Keratinocyte (primary cell): ENCODE measurements at regions not wholly inside any gene's neighbourhood (a gene's known extent, or its start where the extent isn't known, plus 50 kb on each side); places are given as distances from the start of the nearest gene placed in this dataset.

ENCODE experiments used
- DNase-seq: peaks from one replicate; pipeline ENCODE4 v3.0.0-alpha.2; 2011; ENCODE audit warnings: low read depth, missing footprints, low spot score
- FAIRE-seq: peaks from 2 replicates; lab custom pipeline; 2011; peaks lifted over from hg19 to GRCh38; lab: Jason Lieb, UNC
- H2AFZ ChIP-seq: 2 replicates; pipeline ENCODE4 v1.6.0; 2012; ENCODE audit warnings: low read length, control low read depth, inconsistent platforms; ENCODE audit not compliant: control insufficient read depth
- H3K27ac ChIP-seq: 2 replicates; pipeline ENCODE4 v1.5.1; 2011; ENCODE audit warnings: low read length; ENCODE audit not compliant: control insufficient read depth, insufficient read depth
- H3K27me3 ChIP-seq: 3 replicates; pipeline ENCODE4 v1.6.0; 2011; ENCODE audit warnings: low read length; ENCODE audit not compliant: control insufficient read depth, insufficient read depth; ENCODE audit errors: extremely low read depth
- H3K36me3 ChIP-seq, 2 experiments: 2 replicates in 1 of 2; 3 replicates in 1 of 2; pipeline ENCODE4 v1.5.1; 2011; ENCODE audit warnings: low read length in 2 of 2, mild to moderate bottlenecking in 1 of 2; ENCODE audit not compliant: control insufficient read depth in 2 of 2, insufficient read depth in 2 of 2; ENCODE audit errors: extremely low read depth in 1 of 2
- H3K4me1 ChIP-seq: 3 replicates; pipeline ENCODE4 v1.5.1; 2011; ENCODE audit warnings: low read length; ENCODE audit not compliant: control insufficient read depth, insufficient read depth; ENCODE audit errors: extremely low read depth
- H3K4me2 ChIP-seq: 3 replicates; pipeline ENCODE4 v1.6.0; 2011; ENCODE audit warnings: low read depth, low read length; ENCODE audit not compliant: control insufficient read depth, insufficient read depth; ENCODE audit errors: extremely low read depth
- H3K4me3 ChIP-seq, 3 experiments: fragments of 200-600 bp in 1 of 3; sonication (generic) in 1 of 3; 2 replicates in 2 of 3; 3 replicates in 1 of 3; pipeline ENCODE4 v1.5.1; 2011 to 2016; ENCODE audit warnings: low read length in 3 of 3, mild to moderate bottlenecking in 3 of 3, control low read depth in 2 of 3, inconsistent platforms in 1 of 3, low read depth in 1 of 3, mixed read lengths in 1 of 3, mixed run types in 1 of 3, moderate library complexity in 1 of 3; ENCODE audit not compliant: control insufficient read depth in 2 of 3, insufficient read depth in 2 of 3; ENCODE audit errors: extremely low read depth in 1 of 3
- H3K79me2 ChIP-seq: 2 replicates; pipeline ENCODE4 v1.6.0; 2012; ENCODE audit warnings: low read length; ENCODE audit not compliant: control insufficient read depth, insufficient read depth
- H3K9ac ChIP-seq: 3 replicates; pipeline ENCODE4 v1.6.0; 2011; ENCODE audit warnings: low read length; ENCODE audit not compliant: control insufficient read depth, insufficient read depth; ENCODE audit errors: extremely low read depth
- H3K9me1 ChIP-seq: 3 replicates; pipeline ENCODE4 v1.6.0; 2011; ENCODE audit warnings: low read length; ENCODE audit not compliant: control insufficient read depth, insufficient read depth; ENCODE audit errors: extremely low read depth
- H3K9me3 ChIP-seq: 2 replicates; pipeline ENCODE4 v1.5.1; 2012; ENCODE audit warnings: low read depth, low read length; ENCODE audit not compliant: control insufficient read depth
- H4K20me1 ChIP-seq: 3 replicates; pipeline ENCODE4 v1.6.0; 2011; ENCODE audit warnings: low read length; ENCODE audit not compliant: control insufficient read depth, insufficient read depth; ENCODE audit errors: extremely low read depth
- EZH2 ChIP-seq: IDR thresholded peaks from one replicate; pipeline ENCODE4 v1.6.1; 2012; ENCODE audit warnings: inconsistent platforms, mild to moderate bottlenecking, low read length, moderate library complexity
- dilution Hi-C: fragments of 300-500 bp; cut with MboI; formaldehyde crosslinking; loops from one replicate; pipeline ENCODE4 v1.7.0; 2020; ENCODE audit warnings: low sequenced_read_pairs; ENCODE audit not compliant: extremely low pct_ligation_motif_present
- TF ChIP-seq, protein P1 (sequence below), 3 experiments: IDR thresholded peaks in 1 of 3; conservative IDR thresholded peaks in 1 of 3; optimal IDR thresholded peaks in 1 of 3; 2 replicates in 2 of 3; 3 replicates in 1 of 3; pipeline versions ENCODE3 to v1.5.1; 2011; ENCODE audit warnings: low read length in 3 of 3, mild to moderate bottlenecking in 3 of 3, moderate library complexity in 2 of 3, control low read depth in 1 of 3, inconsistent platforms in 1 of 3; ENCODE audit not compliant: insufficient read depth in 2 of 3; ENCODE audit errors: extremely low read depth in 1 of 3

DNA sequence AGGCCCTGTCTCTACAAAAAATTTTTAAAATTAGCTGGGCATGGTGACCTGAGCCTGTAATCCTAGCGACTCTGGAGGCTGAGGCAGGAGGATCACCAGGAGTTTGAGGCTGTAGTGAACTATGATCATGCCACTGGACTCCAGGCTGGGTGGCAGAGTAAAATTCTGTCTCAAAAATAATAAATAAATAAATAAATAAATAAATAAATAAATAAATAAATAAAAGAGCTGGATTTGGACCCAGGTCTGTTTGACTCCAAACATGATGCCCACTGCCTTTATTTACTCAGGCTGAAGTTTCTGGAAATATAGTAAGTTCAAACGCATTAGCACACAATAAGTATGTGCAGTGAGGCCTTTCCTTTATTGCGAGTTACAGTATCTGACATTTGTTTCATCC, 75.0 kb downstream of the THNSL2 start:
- Histone ChIP-seq H3K79me2 (no peaks in the 10 kb centered on the region), H2AFZ (no peak overlapping the region), H3K9me3 (no peaks in the 10 kb centered on the region), H3K4me1 (no peaks in the 10 kb centered on the region), H4K20me1 (no peaks in the 10 kb centered on the region), H3K4me2 (no peak overlapping the region), H3K27me3 (no peaks in the 10 kb centered on the region), H3K4me3 (no peak overlapping the region), H3K9ac (no peak overlapping the region), H3K9me1 (no peaks in the 10 kb centered on the region), H3K27ac (no peak overlapping the region), H3K36me3 (no peaks in the 10 kb centered on the region)
- dilution Hi-C loops: no loop called here
- DNase-seq: no peak
- TF ChIP-seq, protein P1, sequence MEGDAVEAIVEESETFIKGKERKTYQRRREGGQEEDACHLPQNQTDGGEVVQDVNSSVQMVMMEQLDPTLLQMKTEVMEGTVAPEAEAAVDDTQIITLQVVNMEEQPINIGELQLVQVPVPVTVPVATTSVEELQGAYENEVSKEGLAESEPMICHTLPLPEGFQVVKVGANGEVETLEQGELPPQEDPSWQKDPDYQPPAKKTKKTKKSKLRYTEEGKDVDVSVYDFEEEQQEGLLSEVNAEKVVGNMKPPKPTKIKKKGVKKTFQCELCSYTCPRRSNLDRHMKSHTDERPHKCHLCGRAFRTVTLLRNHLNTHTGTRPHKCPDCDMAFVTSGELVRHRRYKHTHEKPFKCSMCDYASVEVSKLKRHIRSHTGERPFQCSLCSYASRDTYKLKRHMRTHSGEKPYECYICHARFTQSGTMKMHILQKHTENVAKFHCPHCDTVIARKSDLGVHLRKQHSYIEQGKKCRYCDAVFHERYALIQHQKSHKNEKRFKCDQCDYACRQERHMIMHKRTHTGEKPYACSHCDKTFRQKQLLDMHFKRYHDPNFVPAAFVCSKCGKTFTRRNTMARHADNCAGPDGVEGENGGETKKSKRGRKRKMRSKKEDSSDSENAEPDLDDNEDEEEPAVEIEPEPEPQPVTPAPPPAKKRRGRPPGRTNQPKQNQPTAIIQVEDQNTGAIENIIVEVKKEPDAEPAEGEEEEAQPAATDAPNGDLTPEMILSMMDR (optimal IDR thresholded peaks at IDR 0.05 in 1 of 3, IDR thresholded peaks at IDR 0.05 in 1 of 3, conservative IDR thresholded peaks at IDR 0.05 in 1 of 3; ENCODE audit: extremely low read depth in 1 of 3, insufficient read depth in 2 of 3, low read length in 3 of 3): no peak
- TF ChIP-seq EZH2: no peak
- no peak for FAIRE-seq

DNA sequence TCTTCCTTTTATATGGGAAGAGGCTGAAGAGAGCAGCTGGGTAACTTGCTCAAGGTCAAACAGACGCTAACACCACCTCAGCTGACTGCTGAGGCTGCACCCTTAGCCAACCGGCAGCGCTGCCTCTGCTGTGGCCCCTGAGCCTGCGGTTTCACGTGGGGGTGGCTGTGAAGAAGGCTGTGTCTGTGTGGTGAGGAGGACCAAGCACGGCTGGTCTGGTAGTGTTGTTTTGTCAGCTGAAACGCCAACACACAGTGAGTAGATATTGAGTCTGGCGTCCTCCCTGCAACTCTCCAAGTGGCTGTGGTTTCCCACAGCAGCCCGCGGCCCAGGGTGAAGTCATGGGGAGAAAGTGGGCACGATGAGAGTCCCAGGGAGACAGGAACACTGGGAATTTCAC, 69.6 kb downstream of the THNSL2 start:
- Histone ChIP-seq H3K79me2 (no peaks in the 10 kb centered on the region), H4K20me1 (no peaks in the 10 kb centered on the region), H3K4me1 (no peaks in the 10 kb centered on the region), H3K36me3 (no peaks in the 10 kb centered on the region), H3K27ac (no peak overlapping the region), H2AFZ (no peak overlapping the region), H3K4me3 (no peak overlapping the region), H3K9me3 (no peaks in the 10 kb centered on the region), H3K4me2 (no peak overlapping the region), H3K9ac (no peak overlapping the region), H3K9me1 (no peaks in the 10 kb centered on the region), H3K27me3 (no peaks in the 10 kb centered on the region)
- FAIRE-seq (no peak), DNase-seq (no peak)
- TF ChIP-seq EZH2: no peak
- TF ChIP-seq, protein P1 (optimal IDR thresholded peaks at IDR 0.05 in 1 of 3, IDR thresholded peaks at IDR 0.05 in 1 of 3, conservative IDR thresholded peaks at IDR 0.05 in 1 of 3; ENCODE audit: extremely low read depth in 1 of 3, insufficient read depth in 2 of 3, low read length in 3 of 3): no peak
- dilution Hi-C loops: no loop called here
